ENCODE measurements at regions not wholly inside any gene's neighbourhood (a gene's known extent, or its start where the extent isn't known, plus 50 kb on each side); places are given as distances from the start of the nearest gene placed in this dataset.

DNA sequence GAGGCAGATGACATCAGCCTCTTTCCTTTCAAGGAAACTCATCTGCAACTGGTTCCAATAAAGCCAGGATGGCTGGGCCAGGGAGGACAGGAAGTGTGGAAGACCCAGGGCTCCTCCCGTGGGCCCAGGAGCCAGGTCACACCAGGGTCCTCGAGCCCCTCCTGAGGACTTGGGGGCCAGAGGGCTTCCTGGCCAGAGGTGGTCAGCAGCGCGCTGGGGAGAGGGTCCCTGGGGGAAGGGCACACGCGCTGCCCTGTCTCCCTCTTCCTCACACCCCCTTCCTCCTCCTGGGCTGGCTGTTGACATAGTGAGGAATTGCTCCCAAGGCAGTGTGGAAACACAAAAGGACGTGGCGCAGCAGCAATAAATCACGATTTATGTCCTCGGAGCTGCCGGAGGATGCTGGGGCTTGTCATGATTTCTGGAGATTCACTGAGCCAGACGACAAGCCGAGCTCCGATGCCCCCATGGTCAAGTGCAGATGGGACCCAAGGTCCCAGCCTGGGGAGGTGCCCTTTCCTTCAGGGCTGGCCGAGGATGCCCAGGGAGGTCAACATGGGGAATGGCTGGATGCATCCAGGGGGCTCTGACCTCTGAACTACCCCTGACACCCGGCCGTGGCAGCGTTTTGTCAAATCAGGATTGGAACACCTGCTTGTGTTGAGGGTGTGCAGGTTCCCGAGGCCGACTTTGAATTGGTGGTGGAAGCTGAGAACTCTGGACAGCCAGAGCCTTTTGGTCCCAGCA lies 152.6 kb downstream of the IRF8 start:
- no peak for DNase-seq (ENCODE audit: low read depth)
- peaks cover 48% of the 10 kb centered on the region for H3K27me3 Mint-ChIP-seq (ENCODE audit: low read depth, unreplicated experiment)
- no peak overlapping the region for H3K4me3 Mint-ChIP-seq (ENCODE audit: unreplicated experiment)

DNA sequence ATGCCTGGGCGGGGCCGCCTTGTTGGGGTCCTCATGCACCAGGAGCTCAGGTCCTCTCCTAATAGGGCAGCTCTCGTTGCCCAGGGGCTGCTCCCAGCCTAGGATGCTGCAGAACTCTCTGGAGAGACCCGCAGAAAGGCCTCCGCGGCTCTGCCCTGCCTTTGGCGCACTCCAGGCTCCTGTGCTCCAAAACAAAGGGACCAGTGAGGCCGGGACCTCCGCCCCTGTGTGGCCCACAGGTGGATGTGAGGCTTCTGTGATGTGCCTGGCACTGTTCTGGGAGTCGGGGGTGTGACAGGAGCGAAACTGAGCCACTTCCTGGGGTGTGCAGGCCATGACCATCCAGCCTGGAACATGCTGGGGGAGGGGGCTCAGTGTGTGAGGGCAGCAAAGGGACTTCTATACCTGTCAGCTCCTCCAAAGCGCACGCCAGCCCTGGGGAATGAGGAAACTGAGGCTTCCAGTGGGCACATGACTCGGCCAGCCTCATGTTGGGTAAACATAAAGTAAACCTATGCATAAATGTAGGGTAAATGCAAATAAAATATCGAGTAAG lies 153.2 kb downstream of the IRF8 start:
- H4K20me1 ChIP-seq (ENCODE audit: insufficient read depth, low read length) = no peaks in the 10 kb centered on the region
- no peak overlapping the region for H3K4me2 ChIP-seq (ENCODE audit: low read length)
- DNase-seq (ENCODE audit: low read depth) = no peak
- H3K4me3 ChIP-seq (ENCODE audit: insufficient read depth, low read depth, low read length) = no peak overlapping the region
- no peaks in the 10 kb centered on the region for H3K4me1 Mint-ChIP-seq (ENCODE audit: low read depth, unreplicated experiment)
- H3K27ac ChIP-seq (ENCODE audit: low read depth, low read length) = no peak overlapping the region
- H3K27me3 ChIP-seq (ENCODE audit: insufficient read depth, low read length) = peaks cover 13% of the 10 kb centered on the region
- H3K36me3 ChIP-seq (ENCODE audit: insufficient read depth, low read length) = no peaks in the 10 kb centered on the region
- no peak for TF ChIP-seq EZH2 (IDR thresholded peaks at IDR 0.05; ENCODE audit: insufficient read depth, low read length)
- no peak for TF ChIP-seq CTCF (IDR thresholded peaks at IDR 0.05; ENCODE audit: insufficient read depth, low read depth, low read length)
- H3K4me3 Mint-ChIP-seq (ENCODE audit: unreplicated experiment) = no peak overlapping the region
- H3K79me2 ChIP-seq (ENCODE audit: insufficient read depth, low read length) = no peaks in the 10 kb centered on the region
- no peaks in the 10 kb centered on the region for H3K9me3 ChIP-seq (ENCODE audit: insufficient read depth, low read depth, low read length)
- H3K27me3 Mint-ChIP-seq (ENCODE audit: low read depth, unreplicated experiment) = peaks cover 41% of the 10 kb centered on the region
- no peak overlapping the region for H3K9ac ChIP-seq (ENCODE audit: low read length)
- no peaks in the 10 kb centered on the region for H3K9me3 Mint-ChIP-seq (ENCODE audit: unreplicated experiment)
- no peaks in the 10 kb centered on the region for H3K4me1 ChIP-seq (ENCODE audit: insufficient read depth, low read length)
- H3K36me3 Mint-ChIP-seq (ENCODE audit: low read depth, unreplicated experiment) = no peaks in the 10 kb centered on the region
- H2AFZ ChIP-seq (ENCODE audit: low read depth, low read length) = no peak overlapping the region
- no peak overlapping the region for H3K27ac Mint-ChIP-seq (ENCODE audit: unreplicated experiment)
- no peak for FAIRE-seq

More for the DNA sequence above, 152.6 kb downstream of the IRF8 start:
- no peak overlapping the region for H3K27ac Mint-ChIP-seq (ENCODE audit: unreplicated experiment)
- no peaks in the 10 kb centered on the region for H3K79me2 ChIP-seq (ENCODE audit: insufficient read depth, low read length)
- no peaks in the 10 kb centered on the region for H3K9me3 ChIP-seq (ENCODE audit: insufficient read depth, low read depth, low read length)
- H2AFZ ChIP-seq (ENCODE audit: low read depth, low read length) = no peak overlapping the region
- no peak for FAIRE-seq
- H3K9ac ChIP-seq (ENCODE audit: low read length) = no peak overlapping the region
- H3K36me3 Mint-ChIP-seq (ENCODE audit: low read depth, unreplicated experiment) = no peaks in the 10 kb centered on the region
- no peak overlapping the region for H3K4me3 ChIP-seq (ENCODE audit: insufficient read depth, low read depth, low read length)
- H3K9me3 Mint-ChIP-seq (ENCODE audit: unreplicated experiment) = no peaks in the 10 kb centered on the region
- no peak overlapping the region for H3K27ac ChIP-seq (ENCODE audit: low read depth, low read length)
- no peaks in the 10 kb centered on the region for H3K4me1 Mint-ChIP-seq (ENCODE audit: low read depth, unreplicated experiment)
- H3K27me3 ChIP-seq (ENCODE audit: insufficient read depth, low read length) = peaks cover 18% of the 10 kb centered on the region
- TF ChIP-seq CTCF (IDR thresholded peaks at IDR 0.05; ENCODE audit: insufficient read depth, low read depth, low read length) = no peak
- no peak for TF ChIP-seq EZH2 (IDR thresholded peaks at IDR 0.05; ENCODE audit: insufficient read depth, low read length)
- H3K4me2 ChIP-seq (ENCODE audit: low read length) = no peak overlapping the region
- no peaks in the 10 kb centered on the region for H3K4me1 ChIP-seq (ENCODE audit: insufficient read depth, low read length)
- H3K36me3 ChIP-seq (ENCODE audit: insufficient read depth, low read length) = no peaks in the 10 kb centered on the region
- H4K20me1 ChIP-seq (ENCODE audit: insufficient read depth, low read length) = no peaks in the 10 kb centered on the region

DNA sequence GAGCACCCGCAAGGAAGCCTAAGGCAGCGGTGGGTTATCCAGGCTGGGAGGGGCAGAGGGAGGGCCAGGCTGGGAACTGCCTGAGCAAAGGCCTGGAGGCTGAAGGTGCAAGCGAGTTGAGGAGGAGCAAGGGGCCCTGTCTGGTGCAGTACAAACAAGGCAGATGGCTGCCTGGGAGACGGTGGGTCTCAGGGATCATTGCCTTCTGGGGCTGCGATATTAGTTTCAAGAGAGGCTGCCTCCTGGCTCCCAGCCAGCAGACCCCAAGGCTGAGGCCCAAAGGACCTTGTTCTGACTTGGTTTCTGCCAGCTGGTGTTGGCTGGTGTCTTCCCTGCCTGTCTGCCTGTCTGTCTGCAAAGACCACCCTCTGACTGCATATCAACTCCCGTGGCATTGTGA lies 154.0 kb downstream of the IRF8 start:
- H3K36me3 ChIP-seq (ENCODE audit: insufficient read depth, low read length) = no peaks in the 10 kb centered on the region
- no peak for TF ChIP-seq CTCF (IDR thresholded peaks at IDR 0.05; ENCODE audit: insufficient read depth, low read depth, low read length)
- no peak for TF ChIP-seq EZH2 (IDR thresholded peaks at IDR 0.05; ENCODE audit: insufficient read depth, low read length)
- FAIRE-seq = no peak
- no peaks in the 10 kb centered on the region for H4K20me1 ChIP-seq (ENCODE audit: insufficient read depth, low read length)
- no peak overlapping the region for H2AFZ ChIP-seq (ENCODE audit: low read depth, low read length)
- H3K9me3 ChIP-seq (ENCODE audit: insufficient read depth, low read depth, low read length) = no peaks in the 10 kb centered on the region
- H3K4me3 Mint-ChIP-seq (ENCODE audit: unreplicated experiment) = no peak overlapping the region
- no peak overlapping the region for H3K4me2 ChIP-seq (ENCODE audit: low read length)
- no peaks in the 10 kb centered on the region for H3K9me3 Mint-ChIP-seq (ENCODE audit: unreplicated experiment)
- no peaks in the 10 kb centered on the region for H3K79me2 ChIP-seq (ENCODE audit: insufficient read depth, low read length)
- H3K27ac ChIP-seq (ENCODE audit: low read depth, low read length) = no peak overlapping the region
- DNase-seq (ENCODE audit: low read depth) = no peak
- no peaks in the 10 kb centered on the region for H3K4me1 ChIP-seq (ENCODE audit: insufficient read depth, low read length)
- peaks cover 36% of the 10 kb centered on the region for H3K27me3 Mint-ChIP-seq (ENCODE audit: low read depth, unreplicated experiment)
- H3K27ac Mint-ChIP-seq (ENCODE audit: unreplicated experiment) = no peak overlapping the region
- no peak overlapping the region for H3K9ac ChIP-seq (ENCODE audit: low read length)
- H3K27me3 ChIP-seq (ENCODE audit: insufficient read depth, low read length) = peaks cover 15% of the 10 kb centered on the region
- H3K4me3 ChIP-seq (ENCODE audit: insufficient read depth, low read depth, low read length) = no peak overlapping the region
- H3K36me3 Mint-ChIP-seq (ENCODE audit: low read depth, unreplicated experiment) = no peaks in the 10 kb centered on the region
- no peaks in the 10 kb centered on the region for H3K4me1 Mint-ChIP-seq (ENCODE audit: low read depth, unreplicated experiment)

Measured in astrocyte (in vitro differentiated cells and primary cell).